NCI-H446 treated with DMSO at 0.1 percent for 48 hours (cell line): ENCODE measurements at regions not wholly inside any gene's neighbourhood (a gene's known extent, or its start where the extent isn't known, plus 50 kb on each side); places are given as distances from the start of the nearest gene placed in this dataset.
A peak's percentile ranks its signal among the peaks of the same experiment; 100 is the strongest.

ENCODE experiments used
- DNase-seq: peaks from one replicate; lab custom pipeline; 2025; lab: John Stamatoyannopoulos, UW

GRCh38 chr20:61161726-61162390 lies 90.2 kb upstream of the CDH4 start:
- no peak for DNase-seq

- DNase-seq, result no peak
These were observed 89.6 kb upstream of the CDH4 start for GRCh38 chr20:61162451-61162850.

GRCh38 chr20:61163031-61163430 lies 89.0 kb upstream of the CDH4 start:
- DNase-seq, result no peak

- DNase-seq, result no peak
These were observed 85.7 kb upstream of the CDH4 start for GRCh38 chr20:61166324-61166723.

GRCh38 chr20:61168605-61169004 lies 83.5 kb upstream of the CDH4 start:
- DNase-seq, result no peak

- DNase-seq, result no peak
These were observed 82.2 kb upstream of the CDH4 start for GRCh38 chr20:61169874-61170273.

GRCh38 chr20:61170496-61171320 lies 81.4 kb upstream of the CDH4 start:
- DNase-seq, result no peak

GRCh38 chr20:61173267-61173666 lies 78.8 kb upstream of the CDH4 start:
- no peak for DNase-seq

GRCh38 chr20:61173961-61174725 lies 77.9 kb upstream of the CDH4 start:
- DNase-seq, result no peak

GRCh38 chr20:61176874-61177273 lies 75.2 kb upstream of the CDH4 start:
- no peak for DNase-seq

GRCh38 chr20:61178551-61179071 lies 73.5 kb upstream of the CDH4 start:
- DNase-seq, result no peak

GRCh38 chr20:61184194-61184593 lies 67.9 kb upstream of the CDH4 start:
- DNase-seq, result no peak

GRCh38 chr20:61185181-61185580 lies 66.9 kb upstream of the CDH4 start:
- no peak for DNase-seq

- no peak for DNase-seq
These were observed 66.0 kb upstream of the CDH4 start for GRCh38 chr20:61185841-61186601.

GRCh38 chr20:61186771-61187472 lies 65.1 kb upstream of the CDH4 start:
- peak; percentile 59 for DNase-seq

- DNase-seq, result no peak
These were observed 62.5 kb upstream of the CDH4 start for GRCh38 chr20:61189534-61189933.

- no peak for DNase-seq
These were observed 61.0 kb upstream of the CDH4 start for GRCh38 chr20:61191096-61191495.

- no peak for DNase-seq
These were observed 59.6 kb upstream of the CDH4 start for GRCh38 chr20:61192337-61192950.

GRCh38 chr20:61193164-61193563 lies 58.9 kb upstream of the CDH4 start:
- no peak for DNase-seq
